ENCODE measurements at regions not wholly inside any gene's neighbourhood (a gene's known extent, or its start where the extent isn't known, plus 50 kb on each side); places are given as distances from the start of the nearest gene placed in this dataset.

GRCh38 chr15:96115642-96116041, 214.9 kb upstream of the NR2F2 start:
- TF ChIP-seq CTCF (conservative IDR thresholded peaks at IDR 0.05; ENCODE audit: low read length), result no peak
- H3K4me3 ChIP-seq (ENCODE audit: low read length), result no peak overlapping the region
- DNase-seq (ENCODE audit: low read depth), result peak; percentile 58

GRCh38 chr15:96117270-96117669, 213.2 kb upstream of the NR2F2 start:
- no peak for TF ChIP-seq CTCF (conservative IDR thresholded peaks at IDR 0.05; ENCODE audit: low read length)
- DNase-seq (ENCODE audit: low read depth), result no peak
- no peak overlapping the region for H3K4me3 ChIP-seq (ENCODE audit: low read length)

- DNase-seq (ENCODE audit: low read depth), result no peak
- H3K4me3 ChIP-seq (ENCODE audit: low read length), result no peak overlapping the region
- TF ChIP-seq CTCF (conservative IDR thresholded peaks at IDR 0.05; ENCODE audit: low read length), result no peak
Measured at GRCh38 chr15:96119734-96120133, 210.8 kb upstream of the NR2F2 start.

- TF ChIP-seq CTCF (conservative IDR thresholded peaks at IDR 0.05; ENCODE audit: low read length), result no peak
- H3K4me3 ChIP-seq (ENCODE audit: low read length), result no peak overlapping the region
Measured at GRCh38 chr15:96121086-96121920, 209.2 kb upstream of the NR2F2 start.

GRCh38 chr15:96122077-96123027, 208.1 kb upstream of the NR2F2 start:
- H3K4me3 ChIP-seq (ENCODE audit: low read length), result no peak overlapping the region
- DNase-seq (ENCODE audit: low read depth), result no peak
- TF ChIP-seq CTCF (conservative IDR thresholded peaks at IDR 0.05; ENCODE audit: low read length), result no peak

More at GRCh38 chr15:96121086-96121920, 209.2 kb upstream of the NR2F2 start:
- DNase-seq (ENCODE audit: low read depth), result peak; percentile 20

- no peak for DNase-seq (ENCODE audit: low read depth)
- no peak for TF ChIP-seq CTCF (conservative IDR thresholded peaks at IDR 0.05; ENCODE audit: low read length)
- no peak overlapping the region for H3K4me3 ChIP-seq (ENCODE audit: low read length)
Measured at GRCh38 chr15:96123028-96123400, 207.5 kb upstream of the NR2F2 start.

Measured in AG10803 (cell line).